HepG2 (cell line): ENCODE measurements at regions not wholly inside any gene's neighbourhood (a gene's known extent, or its start where the extent isn't known, plus 50 kb on each side); places are given as distances from the start of the nearest gene placed in this dataset.

ENCODE experiments used
- ATAC-seq: fragments of 200-7000 bp; cut with Tn5 transposase; 3 replicates; pipeline ENCODE4 v1.9.1; 2020; ENCODE audit warnings: mild to moderate bottlenecking, moderate library complexity
- BruUV-seq: library from RNA; stranded (reverse); fragments of 400-500 nt; replicated peaks from 2 replicates; lab custom pipeline; 2021; lab: Mats Ljungman, UMichigan
- CTCF ChIA-PET: fragments of 300-600 bp; formaldehyde crosslinking; extraction: SDS; loops from one replicate; lab custom pipeline; 2021; ENCODE audit warnings: low total read pairs, inconsistent platforms, low intra/inter-chr PET ratio; lab: Yijun Ruan, JAX
- POLR2A ChIA-PET: fragments of 350-600 bp; sonication (Branson Sonifier 250); formaldehyde crosslinking; loops from one replicate; lab custom pipeline; 2020; ENCODE audit warnings: antibody characterized with exemption, inconsistent platforms; lab: Yijun Ruan, JAX
- DNase-seq: peaks from one replicate; pipeline ENCODE4 v3.0.0-alpha.2; 2015; ENCODE audit warnings: low spot score
- FAIRE-seq: peaks from 3 replicates; lab custom pipeline; 2011; peaks lifted over from hg19 to GRCh38; lab: Jason Lieb, UNC
- H2AFZ ChIP-seq: one replicate; pipeline ENCODE4 v1.6.1; 2011; ENCODE audit warnings: low read length, inconsistent platforms
- H3K27ac ChIP-seq: fragments of 300-600 bp; 3 replicates; pipeline ENCODE4 v1.8.0; 2011; ENCODE audit warnings: mixed run types, mild to moderate bottlenecking, mixed read lengths, low read length, inconsistent platforms; ENCODE audit not compliant: insufficient read depth; ENCODE audit errors: extremely low read length
- H3K27me3 ChIP-seq, 2 experiments: fragments of 200-600 bp in 1 of 2; 2 replicates in 1 of 2; 3 replicates in 1 of 2; pipeline versions ENCODE4 v1.6.0 to v1.8.0; 2011; ENCODE audit warnings: low read length in 2 of 2, mild to moderate bottlenecking in 2 of 2, moderate library complexity in 2 of 2, inconsistent platforms in 1 of 2; ENCODE audit not compliant: insufficient read depth in 2 of 2, control insufficient read depth in 1 of 2
- H3K36me3 ChIP-seq, 2 experiments: fragments of 200-600 bp in 1 of 2; replicated peaks in 1 of 2; 2 replicates in 1 of 2; 3 replicates in 1 of 2; pipeline versions ENCODE4 v1.5.1 to v1.8.0; 2011; ENCODE audit warnings: low read length in 2 of 2, inconsistent platforms in 1 of 2; ENCODE audit not compliant: insufficient read depth in 2 of 2, control insufficient read depth in 1 of 2
- H3K4me1 ChIP-seq: 2 replicates; pipeline ENCODE4 v1.5.1; 2012; ENCODE audit warnings: low read length, inconsistent platforms; ENCODE audit not compliant: insufficient read depth
- H3K4me2 ChIP-seq: 2 replicates; pipeline ENCODE4 v1.6.0; 2011; ENCODE audit warnings: low read depth, low read length, inconsistent platforms
- H3K4me3 ChIP-seq, 3 experiments: fragments of 200-600 bp in 1 of 3; sonication (generic), shearing (Covaris generic) in 1 of 3; replicated peaks in 1 of 3; 2 replicates each; pipeline ENCODE4 v1.5.1; 2011 to 2016; ENCODE audit warnings: low read length in 3 of 3, inconsistent platforms in 2 of 3, low read depth in 2 of 3, mild to moderate bottlenecking in 2 of 3, control low read depth in 1 of 3, mixed read lengths in 1 of 3; ENCODE audit not compliant: insufficient read depth in 1 of 3
- H3K79me2 ChIP-seq: one replicate; pipeline ENCODE4 v1.6.1; 2011; ENCODE audit warnings: low read length, inconsistent platforms; ENCODE audit not compliant: insufficient read depth
- H3K9ac ChIP-seq: 2 replicates; pipeline ENCODE4 v1.6.0; 2011; ENCODE audit warnings: mild to moderate bottlenecking, low read depth, low read length, inconsistent platforms; ENCODE audit not compliant: insufficient read depth
- H3K9me3 ChIP-seq: 2 replicates; pipeline ENCODE4 v1.5.1; 2012; ENCODE audit warnings: mild to moderate bottlenecking, low read length
- H4K20me1 ChIP-seq: 2 replicates; pipeline ENCODE4 v1.6.0; 2011; ENCODE audit warnings: inconsistent platforms, mild to moderate bottlenecking, low read length, moderate library complexity; ENCODE audit not compliant: insufficient read depth
- AGO2 ChIP-seq: fragments of 200-400 bp; formaldehyde crosslinking; optimal IDR thresholded peaks from 2 replicates; pipeline ENCODE3; 2017; ENCODE audit warnings: mild to moderate bottlenecking, low read depth, low read length, moderate library complexity
- HNRNPK ChIP-seq: fragments of 200-400 bp; formaldehyde crosslinking; IDR thresholded peaks from 2 replicates; pipeline ENCODE4 v1.6.1; 2018; ENCODE audit warnings: low read length, low read depth, moderate library complexity, mild to moderate bottlenecking; ENCODE audit not compliant: poor library complexity, severe bottlenecking
- JUND ChIP-seq: sonication (generic); formaldehyde crosslinking; IDR thresholded peaks from 2 replicates; pipeline ENCODE4 v1.8.0; 2022; ENCODE audit warnings: mild to moderate bottlenecking, missing genetic modification reagents
- MIXL1 ChIP-seq: IDR thresholded peaks from 2 replicates; pipeline ENCODE4 v1.6.1; 2016
- NCOA1 ChIP-seq: sonication (generic); formaldehyde crosslinking; IDR thresholded peaks from 2 replicates; pipeline ENCODE4 v1.9.0; 2021; ENCODE audit warnings: missing genetic modification reagents
- POLR2G ChIP-seq: fragments of 200-400 bp; formaldehyde crosslinking; IDR thresholded peaks from 2 replicates; pipeline ENCODE4 v1.6.1; 2018; ENCODE audit warnings: mild to moderate bottlenecking, low read depth, low read length, moderate library complexity
- PRPF4 ChIP-seq: fragments of 200-400 bp; formaldehyde crosslinking; IDR thresholded peaks from 2 replicates; pipeline ENCODE4 v1.6.1; 2016; ENCODE audit warnings: low read length, low read depth; ENCODE audit not compliant: poor library complexity, severe bottlenecking
- SSRP1 ChIP-seq: IDR thresholded peaks from 2 replicates; pipeline ENCODE4 v1.6.1; 2016; ENCODE audit warnings: control low read depth
- TBP ChIP-seq: sonication (generic); formaldehyde crosslinking; IDR thresholded peaks from 2 replicates; pipeline ENCODE4 v1.5.0; 2020; ENCODE audit warnings: missing genetic modification reagents
- TP53 ChIP-seq: sonication (generic); formaldehyde crosslinking; conservative IDR thresholded peaks from 2 replicates; pipeline ENCODE4 v1.4.0; 2020; ENCODE audit warnings: missing genetic modification reagents
- YEATS4 ChIP-seq: sonication (generic); formaldehyde crosslinking; IDR thresholded peaks from 2 replicates; pipeline ENCODE4 v1.4.0; 2020; ENCODE audit warnings: missing genetic modification reagents, borderline replicate concordance
- ZBTB7A ChIP-seq: sonication (generic); formaldehyde crosslinking; IDR thresholded peaks from 2 replicates; pipeline ENCODE4 v1.8.0; 2022; ENCODE audit warnings: mild to moderate bottlenecking, missing genetic modification reagents
- ZC3H13 ChIP-seq: sonication (generic); formaldehyde crosslinking; IDR thresholded peaks from 2 replicates; pipeline ENCODE4 v1.8.1; 2023; ENCODE audit warnings: mild to moderate bottlenecking, missing genetic modification reagents, moderate library complexity
- ZNF296 ChIP-seq: sonication (generic); formaldehyde crosslinking; conservative IDR thresholded peaks from 2 replicates; pipeline ENCODE4 v1.5.0; 2020; ENCODE audit warnings: mild to moderate bottlenecking, missing genetic modification reagents
- ZNF644 ChIP-seq: IDR thresholded peaks from 2 replicates; pipeline ENCODE4 v1.6.1; 2016; ENCODE audit warnings: low read depth
- ZNF7 ChIP-seq: IDR thresholded peaks from 2 replicates; pipeline ENCODE4 v1.6.1; 2016; ENCODE audit warnings: missing biosample characterization, missing genetic modification reagents
- WGBS: methylation state at CpG from one replicate; pipeline ENCODE4 v1.1.6; 2017; ENCODE audit warnings: low lambda C conversion rate; 5-methylcytosine and 5-hydroxymethylcytosine counted together
- in situ Hi-C: cut with HindIII; loops from 2 replicates; pipeline ENCODE4 v1.10.0; 2017; ENCODE audit warnings: low pct_unique_long_range_greater_than_20kb; ENCODE audit not compliant: extremely low pct_ligation_motif_present
- intact Hi-C: fragments of 100-400 bp; cut with micrococcal nuclease; formaldehyde crosslinking; loops from one replicate; pipeline ENCODE4 v1.10.0; 2022; ENCODE audit not compliant: unreplicated experiment
- TF ChIP-seq, protein P1 (sequence below): sonication (generic); formaldehyde crosslinking; IDR thresholded peaks from 2 replicates; pipeline ENCODE4 v1.5.1; 2020; ENCODE audit warnings: mild to moderate bottlenecking, missing genetic modification reagents
- TF ChIP-seq, protein P2 (sequence below): sonication (generic); formaldehyde crosslinking; IDR thresholded peaks from 2 replicates; pipeline ENCODE4 v1.4.0; 2020; ENCODE audit warnings: missing genetic modification reagents

DNA sequence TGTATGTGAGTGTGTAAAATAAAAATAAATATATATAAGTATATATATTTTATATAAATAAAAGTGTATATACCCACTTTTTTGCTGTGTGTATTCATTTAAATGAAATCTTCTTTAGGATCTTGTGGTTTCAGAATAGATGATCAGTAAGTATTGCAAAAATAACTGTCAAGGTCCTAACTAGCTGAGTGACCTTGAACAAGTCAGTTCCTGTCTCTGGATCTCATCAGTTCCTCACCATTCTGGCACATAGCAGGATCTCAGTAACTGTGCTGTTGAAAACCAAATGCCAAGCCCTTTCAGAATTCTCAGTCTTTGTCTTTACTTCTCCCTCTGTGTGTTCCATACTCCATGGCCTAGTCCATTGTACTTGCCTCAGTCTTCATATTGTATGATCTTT is 115.3 kb upstream of the CXCR4 start (continued):
- TF ChIP-seq, protein P1, sequence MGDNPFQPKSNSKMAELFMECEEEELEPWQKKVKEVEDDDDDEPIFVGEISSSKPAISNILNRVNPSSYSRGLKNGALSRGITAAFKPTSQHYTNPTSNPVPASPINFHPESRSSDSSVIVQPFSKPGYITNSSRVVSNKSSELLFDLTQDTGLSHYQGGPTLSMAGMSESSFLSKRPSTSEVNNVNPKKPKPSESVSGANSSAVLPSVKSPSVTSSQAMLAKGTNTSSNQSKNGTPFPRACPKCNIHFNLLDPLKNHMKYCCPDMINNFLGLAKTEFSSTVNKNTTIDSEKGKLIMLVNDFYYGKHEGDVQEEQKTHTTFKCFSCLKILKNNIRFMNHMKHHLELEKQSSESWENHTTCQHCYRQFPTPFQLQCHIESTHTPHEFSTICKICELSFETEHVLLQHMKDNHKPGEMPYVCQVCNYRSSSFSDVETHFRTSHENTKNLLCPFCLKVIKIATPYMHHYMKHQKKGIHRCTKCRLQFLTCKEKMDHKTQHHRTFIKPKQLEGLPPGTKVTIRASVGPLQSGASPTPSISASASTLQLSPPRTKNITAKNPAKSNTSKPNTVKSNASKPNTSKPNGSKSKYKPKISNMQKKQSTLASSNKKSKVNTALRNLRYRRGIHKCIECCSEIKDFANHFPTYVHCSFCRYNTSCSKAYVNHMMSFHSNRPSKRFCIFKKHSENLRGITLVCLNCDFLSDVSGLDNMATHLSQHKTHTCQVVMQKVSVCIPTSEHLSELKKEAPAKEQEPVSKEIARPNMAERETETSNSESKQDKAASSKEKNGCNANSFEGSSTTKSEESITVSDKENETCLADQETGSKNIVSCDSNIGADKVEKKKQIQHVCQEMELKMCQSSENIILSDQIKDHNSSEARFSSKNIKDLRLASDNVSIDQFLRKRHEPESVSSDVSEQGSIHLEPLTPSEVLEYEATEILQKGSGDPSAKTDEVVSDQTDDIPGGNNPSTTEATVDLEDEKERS (CRISPR knock-in tag): no peak
- no peak for TF ChIP-seq ZNF644 (CRISPR knock-in tag)

DNA sequence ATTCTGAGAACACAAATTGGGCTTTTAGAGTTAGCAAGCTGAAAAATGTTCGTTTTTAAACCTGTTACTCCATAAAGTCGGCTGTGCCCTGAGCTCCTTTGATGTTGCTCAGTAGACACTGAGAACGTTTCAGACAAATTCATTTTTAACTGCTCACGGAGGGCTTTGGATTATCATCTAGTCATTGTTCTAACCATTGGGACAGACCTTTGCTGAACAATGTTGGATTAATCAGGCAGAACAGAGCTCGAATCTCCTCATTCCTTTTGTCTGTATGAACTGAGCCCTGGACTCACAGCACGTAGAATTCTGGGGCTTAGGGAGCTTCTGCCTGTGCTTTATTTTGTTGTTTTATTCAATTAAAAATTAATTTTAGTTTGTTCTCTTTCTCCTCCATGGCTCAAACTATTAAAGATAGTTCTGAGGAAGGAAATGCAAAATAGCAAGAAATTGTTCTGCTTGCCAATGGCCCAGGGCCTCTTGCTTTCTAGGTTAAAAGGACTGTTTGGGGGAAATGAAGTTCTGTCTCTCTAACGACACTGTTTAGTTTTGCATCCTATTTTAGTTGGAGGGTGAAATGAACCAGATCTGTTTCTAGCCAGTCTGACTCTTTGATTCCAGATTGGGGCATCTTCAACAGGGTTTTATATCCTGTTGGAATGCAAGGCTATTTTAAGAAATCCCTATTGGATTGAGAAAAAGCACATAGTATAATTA is 114.7 kb upstream of the CXCR4 start:
- BruUV-seq: no TSS peak
- no peak overlapping the region for H2AFZ ChIP-seq
- intact Hi-C loops: no loop called here
- TF ChIP-seq POLR2G (no peak), ZNF7 (CRISPR knock-in tag) (no peak), ZC3H13 (CRISPR knock-in tag) (no peak), SSRP1 (CRISPR knock-in tag) (no peak), JUND (CRISPR knock-in tag) (no peak), NCOA1 (CRISPR knock-in tag) (no peak), ZBTB7A (CRISPR knock-in tag) (no peak), TP53 (CRISPR knock-in tag) (no peak), ZNF296 (CRISPR knock-in tag) (no peak), TBP (CRISPR knock-in tag) (no peak), AGO2 (no peak), PRPF4 (no peak), YEATS4 (CRISPR knock-in tag) (no peak), MIXL1 (no peak), HNRNPK (no peak)
- TF ChIP-seq, protein P2, sequence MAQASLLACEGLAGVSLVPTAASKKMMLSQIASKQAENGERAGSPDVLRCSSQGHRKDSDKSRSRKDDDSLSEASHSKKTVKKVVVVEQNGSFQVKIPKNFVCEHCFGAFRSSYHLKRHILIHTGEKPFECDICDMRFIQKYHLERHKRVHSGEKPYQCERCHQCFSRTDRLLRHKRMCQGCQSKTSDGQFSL (CRISPR knock-in tag): no peak
- TF ChIP-seq, all 625 proteins: peak for 0
- DNase-seq (no peak), ATAC-seq (no peak), FAIRE-seq (no peak)
- Histone ChIP-seq H3K4me2 (no peak overlapping the region), H3K9me3 (no peaks in the 10 kb centered on the region), H3K4me1 (no peaks in the 10 kb centered on the region), H3K36me3 (no peaks in the 10 kb centered on the region), H3K79me2 (no peaks in the 10 kb centered on the region), H3K27me3 (no peaks in the 10 kb centered on the region), H3K9ac (no peak overlapping the region), H4K20me1 (no peaks in the 10 kb centered on the region), H3K4me3 (no peak overlapping the region), H3K27ac (no peak overlapping the region)
- WGBS: 20% methylated on average over 7 of the region's 7 CpGs
- ChIA-PET POLR2A (no interaction called here), CTCF (no interaction called here)
- in situ Hi-C loops: no loop called here
